HEK293T (cell line): ENCODE measurements at regions not wholly inside any gene's neighbourhood (a gene's known extent, or its start where the extent isn't known, plus 50 kb on each side); places are given as distances from the start of the nearest gene placed in this dataset.

Experiments used
- CTCF ChIA-PET: fragments of 350-600 bp; formaldehyde crosslinking; extraction: SDS; loops from one replicate; lab custom pipeline; 2021; ENCODE audit warnings: antibody characterized with exemption, inconsistent platforms; lab: Yijun Ruan, JAX
- POLR2A ChIA-PET: fragments of 350-600 bp; formaldehyde crosslinking; extraction: SDS; loops from one replicate; lab custom pipeline; 2020; ENCODE audit warnings: antibody characterized with exemption, inconsistent platforms; lab: Yijun Ruan, JAX
- DNase-seq: peaks from one replicate; pipeline ENCODE4 v3.0.0; 2012; ENCODE audit warnings: mixed read lengths; ENCODE audit errors: extremely low spot score
- ARNT ChIP-seq: fragments of 450-650 bp; IDR thresholded peaks from 2 replicates; pipeline ENCODE4 v1.6.1; 2017; ENCODE audit warnings: mild to moderate bottlenecking
- BHLHE40 ChIP-seq: fragments of 450-650 bp; IDR thresholded peaks from 2 replicates; pipeline ENCODE4 v1.6.1; 2016; ENCODE audit warnings: mild to moderate bottlenecking, moderate library complexity, borderline replicate concordance
- CTBP1 ChIP-seq: fragments of 450-650 bp; IDR thresholded peaks from 2 replicates; pipeline ENCODE4 v1.6.1; 2016; ENCODE audit warnings: borderline replicate concordance
- ELF4 ChIP-seq: fragments of 450-650 bp; IDR thresholded peaks from 2 replicates; pipeline ENCODE4 v1.6.1; 2017; ENCODE audit warnings: antibody characterized with exemption
- FOXA1 ChIP-seq: fragments of 450-650 bp; IDR thresholded peaks from 2 replicates; pipeline ENCODE4 v1.6.1; 2016; ENCODE audit warnings: mild to moderate bottlenecking
- FOXK2 ChIP-seq: fragments of 450-650 bp; IDR thresholded peaks from 2 replicates; pipeline ENCODE4 v1.6.1; 2016; ENCODE audit warnings: mild to moderate bottlenecking
- FOXM1 ChIP-seq: fragments of 450-650 bp; IDR thresholded peaks from 2 replicates; pipeline ENCODE4 v1.6.1; 2017; ENCODE audit warnings: mild to moderate bottlenecking, borderline replicate concordance
- HDGF ChIP-seq: fragments of 450-650 bp; IDR thresholded peaks from 2 replicates; pipeline ENCODE4 v1.6.1; 2017; ENCODE audit warnings: antibody characterized with exemption, borderline replicate concordance
- L3MBTL2 ChIP-seq: fragments of 450-650 bp; conservative IDR thresholded peaks from 2 replicates; pipeline ENCODE4 v1.6.1; 2016; ENCODE audit warnings: mild to moderate bottlenecking
- LEF1 ChIP-seq: fragments of 450-650 bp; IDR thresholded peaks from 2 replicates; pipeline ENCODE4 v1.6.1; 2017; ENCODE audit warnings: mild to moderate bottlenecking, borderline replicate concordance
- NFRKB ChIP-seq: fragments of 450-650 bp; IDR thresholded peaks from 2 replicates; pipeline ENCODE4 v1.6.1; 2016; ENCODE audit warnings: mild to moderate bottlenecking, moderate library complexity
- PKNOX1 ChIP-seq: fragments of 450-650 bp; IDR thresholded peaks from 2 replicates; pipeline ENCODE4 v1.6.1; 2016
- SP1 ChIP-seq: fragments of 450-650 bp; IDR thresholded peaks from 2 replicates; pipeline ENCODE4 v1.6.1; 2017
- SUZ12 ChIP-seq: fragments of 450-650 bp; IDR thresholded peaks from 2 replicates; pipeline ENCODE4 v1.6.1; 2016; ENCODE audit warnings: mild to moderate bottlenecking
- TARDBP ChIP-seq: fragments of 450-650 bp; IDR thresholded peaks from 2 replicates; pipeline ENCODE4 v1.6.1; 2016
- ZNF384 ChIP-seq: fragments of 450-650 bp; IDR thresholded peaks from 2 replicates; pipeline ENCODE4 v1.6.1; 2016

- no peak for DNase-seq
- no peak for TF ChIP-seq ZNF384
- TF ChIP-seq HDGF, result no peak
- no peak for TF ChIP-seq SUZ12
- TF ChIP-seq TARDBP, result no peak
- no peak for TF ChIP-seq PKNOX1
- TF ChIP-seq ELF4, result no peak
- no peak for TF ChIP-seq L3MBTL2
- TF ChIP-seq FOXM1, result no peak
- ChIA-PET POLR2A (no interaction called here), CTCF (no interaction called here)
Observed at GRCh38 chr15:93152951-93153350, 63.9 kb upstream of the RGMA start.

GRCh38 chr15:93152360-93152759 lies 63.3 kb upstream of the RGMA start:
- no peak for DNase-seq
- ChIA-PET CTCF (no interaction called here), POLR2A (no interaction called here)
- TF ChIP-seq PKNOX1, result no peak
- no peak for TF ChIP-seq CTBP1
- TF ChIP-seq TARDBP, result no peak
- no peak for TF ChIP-seq LEF1
- TF ChIP-seq FOXK2, result no peak
- TF ChIP-seq SP1, result no peak
- TF ChIP-seq BHLHE40, result no peak
- no peak for TF ChIP-seq L3MBTL2
- no peak for TF ChIP-seq FOXA1
- no peak for TF ChIP-seq ZNF384
- no peak for TF ChIP-seq HDGF
- TF ChIP-seq NFRKB, result no peak
- no peak for TF ChIP-seq ELF4

GRCh38 chr15:93150910-93151881 lies 62.2 kb upstream of the RGMA start:
- CTCF ChIA-PET, result no interaction called here
- no peak for DNase-seq
- TF ChIP-seq NFRKB (no peak), ZNF384 (no peak), SP1 (no peak), ELF4 (no peak), FOXA1 (no peak), ARNT (no peak)
- POLR2A ChIA-PET, result no interaction called here

- POLR2A ChIA-PET, result no interaction called here
- no peak for TF ChIP-seq CTBP1
- TF ChIP-seq TARDBP, result no peak
- TF ChIP-seq LEF1, result no peak
- no peak for TF ChIP-seq HDGF
- TF ChIP-seq ZNF384, result no peak
- no peak for TF ChIP-seq SUZ12
- TF ChIP-seq BHLHE40, result no peak
- TF ChIP-seq NFRKB, result no peak
- TF ChIP-seq FOXA1, result no peak
- CTCF ChIA-PET, result no interaction called here
- no peak for DNase-seq
Observed at GRCh38 chr15:93146601-93147000, 57.6 kb upstream of the RGMA start.

- POLR2A ChIA-PET, result no interaction called here
- CTCF ChIA-PET, result no interaction called here
- DNase-seq, result no peak
- no peak for TF ChIP-seq L3MBTL2
- no peak for TF ChIP-seq SUZ12
- no peak for TF ChIP-seq LEF1
- TF ChIP-seq CTBP1, result no peak
- no peak for TF ChIP-seq BHLHE40
Observed at GRCh38 chr15:93146196-93146595, 57.2 kb upstream of the RGMA start.

GRCh38 chr15:93144463-93145236 lies 55.6 kb upstream of the RGMA start:
- no peak for DNase-seq
- CTCF ChIA-PET, result no interaction called here
- POLR2A ChIA-PET, result no interaction called here
- peak; percentile 14; the same call in 1 of the 2 replicates for TF ChIP-seq PKNOX1
- TF ChIP-seq FOXA1, result no peak
- no peak for TF ChIP-seq TARDBP
- TF ChIP-seq FOXM1, result no peak
- no peak for TF ChIP-seq CTBP1
- no peak for TF ChIP-seq ARNT
- TF ChIP-seq SUZ12, result no peak
- no peak for TF ChIP-seq NFRKB
- no peak for TF ChIP-seq SP1
